Liver (tissue), 8 donors: ENCODE measurements at regions not wholly inside any gene's neighbourhood (a gene's known extent, or its start where the extent isn't known, plus 50 kb on each side); places are given as distances from the start of the nearest gene placed in this dataset.

Source experiments
- DNase-seq: peaks from one replicate; pipeline ENCODE4 v3.0.0-alpha.2; 2017; ENCODE audit warnings: low spot score
- H3K27ac ChIP-seq, 2 donors: one replicate each; pipeline ENCODE4 v1.7.0; 2013; ENCODE audit warnings: inconsistent platforms in 2 of 2, low read length in 2 of 2, control low read depth in 1 of 2, low read depth in 1 of 2, mild to moderate bottlenecking in 1 of 2
- H3K27me3 ChIP-seq, 4 donors: one replicate each; pipeline versions ENCODE4 v1.6.1 to v1.7.0; 2013; ENCODE audit warnings: low read length in 3 of 4, inconsistent platforms in 1 of 4, mild to moderate bottlenecking in 1 of 4, moderate library complexity in 1 of 4; ENCODE audit not compliant: control insufficient read depth in 4 of 4, insufficient read depth in 4 of 4
- H3K36me3 ChIP-seq, 4 donors: one replicate each; pipeline versions ENCODE4 v1.6.1 to v1.7.0; 2013; ENCODE audit warnings: low read length in 3 of 4, mild to moderate bottlenecking in 3 of 4, low read depth in 1 of 4, moderate library complexity in 1 of 4; ENCODE audit not compliant: control insufficient read depth in 4 of 4, insufficient read depth in 3 of 4
- H3K4me1 ChIP-seq, 4 donors: one replicate each; pipeline versions ENCODE4 v1.6.1 to v1.7.0; 2013; ENCODE audit warnings: low read length in 3 of 4, mild to moderate bottlenecking in 3 of 4, moderate library complexity in 1 of 4; ENCODE audit not compliant: control insufficient read depth in 4 of 4, insufficient read depth in 4 of 4
- H3K4me3 ChIP-seq, 3 donors: one replicate each; pipeline versions ENCODE4 v1.6.1 to v1.7.0; 2013; ENCODE audit warnings: low read length in 3 of 3, control low read depth in 1 of 3, low read depth in 1 of 3, mild to moderate bottlenecking in 1 of 3
- H3K9ac ChIP-seq, 2 donors: one replicate each; pipeline ENCODE4 v1.7.0; 2013; ENCODE audit warnings: low read length in 2 of 2, mild to moderate bottlenecking in 2 of 2, moderate library complexity in 2 of 2, control low read depth in 1 of 2, low read depth in 1 of 2
- H3K9me3 ChIP-seq, 4 donors: one replicate each; pipeline versions ENCODE4 v1.6.1 to v1.7.0; 2013; ENCODE audit warnings: low read length in 3 of 4; ENCODE audit not compliant: control insufficient read depth in 4 of 4
- ATF3 ChIP-seq: IDR thresholded peaks from 2 replicates; pipeline ENCODE4 v1.6.1; 2016; ENCODE audit warnings: antibody characterized with exemption
- CTCF ChIP-seq: fragments of 150-350 bp; IDR thresholded peaks from 2 replicates; pipeline ENCODE4 v1.5.1; 2017; ENCODE audit warnings: improper control_type of control experiment, low read depth, low read length; ENCODE audit not compliant: missing input control
- EGR1 ChIP-seq, 2 donors: IDR thresholded peaks; 2 replicates each; pipeline ENCODE4 v1.6.1; 2016 to 2018; ENCODE audit warnings: antibody characterized with exemption in 2 of 2, low read depth in 2 of 2
- FOXA1 ChIP-seq: IDR thresholded peaks from 2 replicates; pipeline ENCODE4 v1.6.1; 2016; ENCODE audit warnings: antibody characterized with exemption
- FOXA2 ChIP-seq: IDR thresholded peaks from 2 replicates; pipeline ENCODE4 v1.6.1; 2016; ENCODE audit warnings: antibody characterized with exemption
- GABPA ChIP-seq, 2 donors: IDR thresholded peaks in 1 of 2; conservative IDR thresholded peaks in 1 of 2; 2 replicates each; pipeline ENCODE4 v1.6.1; 2016; ENCODE audit warnings: antibody characterized with exemption in 2 of 2, mild to moderate bottlenecking in 1 of 2, moderate library complexity in 1 of 2
- HNF4G ChIP-seq: IDR thresholded peaks from 2 replicates; pipeline ENCODE4 v1.6.1; 2016; ENCODE audit warnings: antibody characterized with exemption
- JUND ChIP-seq, 2 donors: IDR thresholded peaks; 2 replicates each; pipeline ENCODE4 v1.6.1; 2016; ENCODE audit warnings: antibody characterized with exemption in 2 of 2
- MAX ChIP-seq: IDR thresholded peaks from 2 replicates; pipeline ENCODE4 v1.6.1; 2016; ENCODE audit warnings: antibody characterized with exemption
- NR2F2 ChIP-seq: IDR thresholded peaks from 2 replicates; pipeline ENCODE4 v1.6.1; 2016; ENCODE audit warnings: antibody characterized with exemption
- RAD21 ChIP-seq, 2 donors: IDR thresholded peaks; 2 replicates each; pipeline ENCODE4 v1.6.1; 2016; ENCODE audit warnings: antibody characterized with exemption in 2 of 2, mild to moderate bottlenecking in 2 of 2
- REST ChIP-seq: IDR thresholded peaks from 2 replicates; pipeline ENCODE4 v1.6.1; 2016; ENCODE audit warnings: antibody characterized with exemption, mild to moderate bottlenecking
- RXRA ChIP-seq, 2 donors: IDR thresholded peaks; 2 replicates each; pipeline ENCODE4 v1.6.1; 2017 to 2018; ENCODE audit warnings: antibody characterized with exemption in 2 of 2, mild to moderate bottlenecking in 1 of 2
- SP1 ChIP-seq: IDR thresholded peaks from 2 replicates; pipeline ENCODE4 v1.6.1; 2018; ENCODE audit warnings: antibody characterized with exemption, mild to moderate bottlenecking
- TAF1 ChIP-seq: conservative IDR thresholded peaks from 2 replicates; pipeline ENCODE4 v1.6.1; 2016; ENCODE audit warnings: antibody characterized with exemption, mild to moderate bottlenecking
- YY1 ChIP-seq: IDR thresholded peaks from 2 replicates; pipeline ENCODE4 v1.6.1; 2016; ENCODE audit warnings: antibody characterized with exemption, mild to moderate bottlenecking
- ZBTB33 ChIP-seq: IDR thresholded peaks from 2 replicates; pipeline ENCODE4 v1.6.1; 2016; ENCODE audit warnings: antibody characterized with exemption
- WGBS: extraction: QIAGEN DNeasy Blood & Tissue Kit; methylation state at CpG from one replicate; pipeline ENCODE4 v1.1.7; 2013; 5-methylcytosine and 5-hydroxymethylcytosine counted together
- donor health status: healthy.
- donor health status: healthy.
- donor health status: healthy.
- donor health status: healthy.
- donor health status: healthy.

- Histone ChIP-seq H3K4me3 (no peak overlapping the region), H3K4me1 (no peaks in the 10 kb centered on the region), H3K27me3 (no peaks in the 10 kb centered on the region), H3K9me3 (no peaks in the 10 kb centered on the region), H3K9ac (no peak overlapping the region), H3K36me3 (no peaks in the 10 kb centered on the region), H3K27ac (no peak overlapping the region)
- WGBS: 79% methylated on average over 1 of the region's 1 CpG
- DNase-seq: no peak
- TF ChIP-seq YY1 (no peak), ATF3 (no peak), CTCF (no peak), RXRA (IDR thresholded peaks at IDR 0.05) (no peak), FOXA2 (no peak), TAF1 (no peak), NR2F2 (no peak), JUND (IDR thresholded peaks at IDR 0.05) (no peak), SP1 (no peak), REST (no peak), GABPA (IDR thresholded peaks at IDR 0.05 in 1 of 2, conservative IDR thresholded peaks at IDR 0.05 in 1 of 2) (no peak), FOXA1 (no peak), EGR1 (IDR thresholded peaks at IDR 0.05; ENCODE audit: low read depth in 2 of 2) (no peak), HNF4G (no peak), RAD21 (IDR thresholded peaks at IDR 0.05) (no peak)
These were observed 285.8 kb downstream of the CAAP1 start for GRCh38 chr9:26606756-26607155.

GRCh38 chr9:26605367-26605766 lies 287.2 kb downstream of the CAAP1 start:
- Histone ChIP-seq H3K4me1 (no peaks in the 10 kb centered on the region), H3K36me3 (no peaks in the 10 kb centered on the region), H3K4me3 (no peak overlapping the region), H3K9me3 (no peaks in the 10 kb centered on the region), H3K27ac (no peak overlapping the region), H3K9ac (no peak overlapping the region), H3K27me3 (no peaks in the 10 kb centered on the region)
- TF ChIP-seq RXRA (IDR thresholded peaks at IDR 0.05): no peak
- TF ChIP-seq JUND (IDR thresholded peaks at IDR 0.05): no peak
- TF ChIP-seq ZBTB33: no peak
- TF ChIP-seq TAF1: no peak
- no peak for TF ChIP-seq SP1
- no peak for TF ChIP-seq EGR1 (IDR thresholded peaks at IDR 0.05; ENCODE audit: low read depth in 2 of 2)
- TF ChIP-seq REST: no peak
- TF ChIP-seq FOXA1: no peak
- no peak for TF ChIP-seq MAX
- TF ChIP-seq RAD21 (IDR thresholded peaks at IDR 0.05): no peak
- TF ChIP-seq YY1: no peak
- DNase-seq: no peak
- 51% methylated on average over 1 of the region's 1 CpG for WGBS
